ENCODE measurements at regions not wholly inside any gene's neighbourhood (a gene's known extent, or its start where the extent isn't known, plus 50 kb on each side); places are given as distances from the start of the nearest gene placed in this dataset.

GRCh38 chr20:4435671-4436455 lies 186.8 kb upstream of the ADRA1D start:
- TF ChIP-seq TSHZ2 (CRISPR knock-in tag; IDR thresholded peaks at IDR 0.05) (no peak), ZNF565 (CRISPR knock-in tag; conservative IDR thresholded peaks at IDR 0.05; ENCODE audit: low read depth) (no peak), ARNTL (CRISPR knock-in tag; IDR thresholded peaks at IDR 0.05; ENCODE audit: borderline replicate concordance, low read depth) (no peak), PATZ1 (CRISPR knock-in tag; IDR thresholded peaks at IDR 0.05; ENCODE audit: borderline replicate concordance) (no peak), TCF4 (CRISPR knock-in tag; IDR thresholded peaks at IDR 0.05; ENCODE audit: borderline replicate concordance) (no peak), ZNF70 (CRISPR knock-in tag; IDR thresholded peaks at IDR 0.05) (no peak), GLIS3 (CRISPR knock-in tag; IDR thresholded peaks at IDR 0.05) (no peak), CREB5 (CRISPR knock-in tag; IDR thresholded peaks at IDR 0.05; ENCODE audit: low read depth) (no peak), OSR1 (CRISPR knock-in tag; IDR thresholded peaks at IDR 0.05) (no peak), ZFP3 (CRISPR knock-in tag; IDR thresholded peaks at IDR 0.05) (no peak), ZNF8 (CRISPR knock-in tag; IDR thresholded peaks at IDR 0.05) (no peak), ZC3H10 (CRISPR knock-in tag; IDR thresholded peaks at IDR 0.05) (no peak), TOX (CRISPR knock-in tag; IDR thresholded peaks at IDR 0.05; ENCODE audit: borderline replicate concordance) (no peak), ISL1 (CRISPR knock-in tag; IDR thresholded peaks at IDR 0.05) (no peak), SNAI2 (CRISPR knock-in tag; IDR thresholded peaks at IDR 0.05) (no peak), RARB (CRISPR knock-in tag; IDR thresholded peaks at IDR 0.05) (no peak), CSRNP3 (CRISPR knock-in tag; IDR thresholded peaks at IDR 0.05) (no peak)
- ATAC-seq, result peak; percentile 33

- ATAC-seq, result peak; percentile 83
- TF ChIP-seq BACH2 (CRISPR knock-in tag; IDR thresholded peaks at IDR 0.05; ENCODE audit: borderline replicate concordance) (no peak), CREB5 (CRISPR knock-in tag; IDR thresholded peaks at IDR 0.05; ENCODE audit: low read depth) (no peak), POU6F1 (CRISPR knock-in tag; IDR thresholded peaks at IDR 0.05; ENCODE audit: borderline replicate concordance, low read depth) (no peak), CSRNP3 (CRISPR knock-in tag; IDR thresholded peaks at IDR 0.05) (no peak)
These were observed 186.1 kb upstream of the ADRA1D start for GRCh38 chr20:4435225-4435624.
